ENCODE measurements at regions not wholly inside any gene's neighbourhood (a gene's known extent, or its start where the extent isn't known, plus 50 kb on each side); places are given as distances from the start of the nearest gene placed in this dataset.

DNA sequence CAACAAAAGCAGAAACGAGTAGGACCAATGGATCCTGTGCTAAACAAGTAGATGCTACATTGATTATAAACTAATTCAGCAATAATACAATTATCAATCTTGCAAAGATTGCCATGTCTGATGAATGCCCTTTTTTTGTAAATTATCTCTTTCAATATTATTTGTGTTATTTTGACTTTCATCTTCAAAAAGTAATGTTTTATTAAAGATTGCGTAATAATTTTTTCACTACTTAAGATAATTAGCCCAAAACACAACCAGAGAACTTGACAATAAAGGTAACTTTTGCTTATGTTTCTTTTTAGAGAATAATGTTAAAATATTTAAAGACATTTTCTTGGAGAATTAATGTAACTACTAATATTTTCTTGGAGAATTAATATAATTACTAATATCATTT, 553.8 kb upstream of the VSTM2A start:
- DNase-seq = no peak

DNA sequence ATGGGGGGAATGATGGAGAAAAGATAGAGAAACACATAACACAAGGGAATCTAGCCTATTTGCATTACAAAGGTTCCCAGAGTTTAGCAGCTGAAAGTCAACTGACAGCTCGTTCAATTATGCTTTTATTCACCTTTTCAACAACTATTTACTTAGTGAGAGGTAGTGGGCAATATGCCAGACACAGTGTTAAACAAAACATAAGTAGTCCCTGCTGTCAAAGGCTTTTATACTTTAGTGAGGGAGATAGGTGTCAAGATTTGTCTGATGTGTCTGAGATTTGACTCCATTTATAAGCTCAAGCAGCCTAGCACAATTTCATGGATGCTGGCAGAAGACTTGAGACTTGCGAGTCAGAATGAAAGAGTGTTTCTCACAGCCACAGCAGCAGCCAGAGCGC, 549.0 kb upstream of the VSTM2A start:
- no peak for DNase-seq

- no peak for DNase-seq
Measured at GRCh38 chr7:53996876-53997275, 545.3 kb upstream of the VSTM2A start.

DNA sequence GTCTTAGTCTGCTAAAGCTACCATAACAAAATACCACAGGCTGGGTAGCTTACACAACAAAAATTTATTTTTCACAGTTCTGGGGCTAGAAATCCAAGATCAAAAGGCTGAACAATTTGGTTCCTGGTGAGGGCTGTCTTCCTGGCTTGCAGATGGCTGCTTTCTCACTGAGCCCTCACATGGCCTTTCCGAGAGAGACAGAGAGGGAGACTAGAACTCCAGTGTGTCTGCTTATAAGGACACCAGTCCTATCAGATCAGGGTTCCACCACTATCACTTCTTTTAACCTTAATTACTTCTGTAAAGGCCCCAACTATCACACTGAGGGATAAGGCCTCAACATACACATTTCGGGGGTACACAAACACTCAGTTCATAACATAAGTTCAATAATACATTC, 527.4 kb upstream of the VSTM2A start:
- DNase-seq = no peak

DNA sequence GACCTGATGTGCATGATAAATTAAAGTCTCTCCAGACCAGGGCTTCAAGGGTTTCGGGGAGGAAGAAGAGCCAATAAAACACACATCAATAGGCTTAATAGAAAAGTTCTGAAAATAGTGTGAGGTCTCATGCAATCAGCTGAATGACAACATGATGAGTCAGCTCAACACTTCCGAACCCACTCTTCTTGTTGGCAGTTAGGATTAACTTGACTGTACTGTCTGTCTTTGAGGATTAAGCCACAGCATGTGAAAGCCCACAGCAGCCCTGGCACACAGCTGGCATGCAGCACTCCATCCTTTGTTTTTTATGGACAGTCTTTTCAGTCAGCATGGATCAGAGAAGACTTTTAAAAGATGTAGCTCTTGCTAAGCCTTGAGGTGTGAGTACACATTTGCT, 526.9 kb upstream of the VSTM2A start:
- DNase-seq = no peak

- DNase-seq = no peak
Measured at GRCh38 chr7:54037873-54038272, 504.3 kb upstream of the VSTM2A start.

DNA sequence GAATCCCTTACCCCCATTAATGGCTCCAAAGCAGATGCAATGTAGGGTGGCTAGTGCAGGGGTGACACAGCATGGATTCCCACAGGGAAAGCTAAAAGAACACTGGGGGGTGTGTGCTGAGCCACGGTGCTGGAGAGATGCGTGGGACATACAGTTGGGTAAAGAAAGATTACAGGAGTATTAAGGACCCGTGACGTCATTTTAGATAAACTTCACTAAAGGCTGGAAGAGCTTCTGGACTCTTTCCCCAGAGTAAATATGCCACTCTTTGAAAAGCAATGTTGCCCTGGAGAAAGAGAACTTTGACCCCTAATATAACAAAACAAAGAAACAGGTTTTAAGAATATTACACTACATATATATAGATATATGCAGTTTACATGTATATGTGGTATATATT, 481.5 kb upstream of the VSTM2A start:
- no peak for DNase-seq

GRCh38 chr7:54066643-54067042, 475.5 kb upstream of the VSTM2A start:
- no peak for DNase-seq

DNA sequence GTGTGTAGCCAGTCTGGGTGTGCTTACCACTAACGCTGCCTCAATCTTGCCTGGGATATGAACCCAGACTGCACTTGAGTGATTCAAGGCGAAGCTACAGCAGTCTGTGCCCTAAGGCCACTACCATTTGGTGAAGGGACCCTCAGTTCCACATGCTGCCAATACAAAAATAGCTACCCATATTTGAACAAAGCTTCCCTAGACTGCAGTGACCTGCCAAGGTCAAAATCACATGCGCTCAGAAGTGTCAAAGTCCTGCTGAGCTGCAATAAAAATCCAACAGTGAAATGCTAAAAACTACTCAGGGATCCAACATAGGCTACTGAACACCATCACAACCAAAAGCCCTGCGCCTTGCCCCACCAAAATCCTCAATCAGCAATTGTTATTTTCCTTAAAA, 472.3 kb upstream of the VSTM2A start:
- DNase-seq = no peak

DNA sequence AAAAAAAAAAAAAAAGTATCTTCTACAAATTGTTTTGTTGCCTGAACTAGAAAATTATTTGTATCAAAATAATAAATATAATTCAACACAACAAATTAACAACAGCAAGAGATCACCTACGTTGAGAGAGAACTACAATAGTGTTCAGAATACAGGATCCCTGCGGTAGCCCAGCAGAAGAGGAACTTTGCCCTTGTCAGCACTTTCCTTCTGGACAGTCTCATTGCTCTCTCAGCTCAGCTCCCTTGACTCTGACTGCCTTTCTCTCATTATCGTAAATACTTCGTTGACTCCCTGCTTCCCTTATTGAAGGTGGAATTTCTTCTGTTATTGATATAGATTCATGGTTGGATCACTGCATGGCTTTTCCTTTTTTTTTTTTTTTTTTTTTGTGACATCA, 469.5 kb upstream of the VSTM2A start:
- no peak for DNase-seq

DNA sequence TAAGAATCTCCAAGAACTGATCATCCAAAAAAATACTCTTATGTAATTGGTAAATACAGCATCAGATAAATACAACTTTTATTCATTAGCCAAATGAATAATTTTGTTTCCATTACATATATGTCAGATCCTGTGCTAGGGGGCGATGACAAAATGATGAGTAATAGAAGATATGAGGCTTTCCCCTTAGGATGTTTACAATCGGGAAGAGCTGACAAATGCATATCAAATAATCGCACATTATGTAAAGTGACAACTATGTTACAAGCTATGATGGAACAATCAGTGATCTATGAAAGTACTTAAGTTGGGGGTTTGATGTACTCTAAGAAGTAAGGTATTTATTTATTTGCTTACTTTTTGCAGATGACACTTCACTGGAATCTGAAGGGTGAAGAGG, 465.6 kb upstream of the VSTM2A start:
- DNase-seq = no peak

DNA sequence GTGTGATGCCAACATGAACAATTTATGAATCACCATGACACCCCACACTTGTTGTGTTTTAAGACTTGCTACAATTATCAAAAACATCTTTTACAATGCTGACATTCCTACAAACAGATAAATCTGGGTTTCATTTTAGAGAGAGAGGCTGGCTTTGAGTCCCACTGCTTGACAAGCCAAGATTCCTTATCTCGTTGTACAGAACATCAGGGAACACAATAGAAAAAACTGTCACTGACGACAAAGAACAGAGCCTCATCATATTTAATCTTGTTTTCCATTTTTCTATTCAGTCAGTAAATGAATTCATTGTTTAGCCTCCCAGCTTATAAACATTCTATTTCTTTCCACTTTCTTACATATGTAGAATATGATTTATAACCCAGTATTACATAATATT, 461.6 kb upstream of the VSTM2A start:
- DNase-seq = no peak

DNA sequence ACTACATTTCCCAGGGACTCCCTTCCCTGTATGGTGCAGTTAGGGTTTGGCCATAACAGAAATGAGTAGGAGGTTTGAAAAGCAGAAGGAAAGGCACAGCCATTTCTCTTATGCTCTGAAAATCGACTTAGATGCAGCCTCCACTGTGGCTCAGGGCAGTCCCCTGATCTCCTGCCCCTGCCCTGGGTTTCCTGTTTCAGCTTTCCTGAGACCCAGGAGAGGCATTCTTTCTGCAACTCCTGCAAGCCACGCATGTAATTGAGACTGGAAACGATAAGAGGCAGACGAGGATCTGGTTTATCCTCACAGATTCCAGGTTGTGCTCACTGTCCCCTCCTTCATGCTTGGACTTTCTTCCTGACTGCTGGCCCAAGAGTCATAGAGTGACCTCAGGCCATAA, 461.2 kb upstream of the VSTM2A start:
- DNase-seq = no peak

DNA sequence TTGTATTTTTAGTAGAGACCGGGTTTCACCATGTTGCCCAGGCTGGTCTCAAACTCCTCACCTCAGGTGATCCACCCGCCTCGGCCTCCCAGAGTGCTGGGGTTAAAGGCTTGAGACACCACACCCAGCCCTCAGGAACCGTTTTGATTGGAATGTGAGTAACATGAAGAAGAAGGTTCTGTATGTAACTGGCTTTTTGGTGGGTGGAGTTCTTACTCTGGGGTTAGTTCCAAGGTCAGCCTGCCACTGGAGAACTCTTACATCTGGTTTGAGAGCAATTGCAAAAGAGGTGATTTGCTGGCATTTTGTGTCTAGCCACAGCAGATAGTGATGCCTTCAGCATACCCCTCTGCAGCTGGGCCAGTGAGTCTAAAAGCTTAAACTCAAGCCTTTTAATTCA, 457.8 kb upstream of the VSTM2A start:
- no peak for DNase-seq

DNA sequence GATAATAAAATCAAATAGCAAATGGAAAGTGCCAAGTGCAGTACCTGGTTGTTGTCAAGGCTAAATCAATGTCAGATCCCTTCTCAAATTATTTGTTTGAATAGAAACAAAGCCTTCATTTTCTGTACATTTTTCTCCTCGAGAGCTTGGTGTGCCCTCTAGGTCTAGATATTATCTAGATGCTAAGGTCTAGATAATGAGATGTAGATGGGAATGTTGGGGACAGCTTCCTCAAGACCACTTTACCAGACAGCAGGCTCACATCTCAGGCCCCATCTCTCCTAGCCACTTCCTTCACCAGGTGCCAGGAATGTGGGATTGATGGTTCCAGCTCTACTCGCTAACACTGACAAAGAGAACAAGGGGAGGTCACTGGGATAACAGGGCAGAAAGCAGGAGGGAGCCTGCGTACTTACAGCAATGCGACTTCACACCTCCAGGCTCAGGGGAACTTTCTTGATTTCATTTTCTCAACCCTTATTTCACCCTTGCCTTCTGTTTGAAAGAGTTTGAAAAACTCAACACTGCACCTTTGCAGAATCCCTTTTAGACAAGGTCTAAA, 451.4 kb upstream of the VSTM2A start:
- DNase-seq = no peak

DNA sequence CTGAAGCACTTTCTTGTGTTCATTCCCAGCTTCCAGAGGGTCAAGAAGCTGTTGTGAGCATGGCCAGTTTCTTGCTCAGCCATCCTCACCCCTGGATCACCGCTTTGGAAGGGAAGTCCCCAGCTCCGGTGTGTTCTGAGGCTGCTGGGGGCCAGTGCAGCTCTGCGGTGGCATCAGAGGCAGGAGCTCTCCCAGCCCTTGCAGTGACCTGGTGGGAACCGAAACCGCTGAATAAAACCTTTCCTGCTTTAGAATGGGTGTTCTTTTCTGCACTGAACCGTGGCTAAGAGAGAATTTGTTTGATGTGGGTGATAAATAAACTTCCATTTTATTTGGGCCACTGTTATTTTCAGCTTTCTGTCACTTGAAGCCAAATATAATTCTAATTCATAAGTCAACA, 450.9 kb upstream of the VSTM2A start:
- no peak for DNase-seq

DNA sequence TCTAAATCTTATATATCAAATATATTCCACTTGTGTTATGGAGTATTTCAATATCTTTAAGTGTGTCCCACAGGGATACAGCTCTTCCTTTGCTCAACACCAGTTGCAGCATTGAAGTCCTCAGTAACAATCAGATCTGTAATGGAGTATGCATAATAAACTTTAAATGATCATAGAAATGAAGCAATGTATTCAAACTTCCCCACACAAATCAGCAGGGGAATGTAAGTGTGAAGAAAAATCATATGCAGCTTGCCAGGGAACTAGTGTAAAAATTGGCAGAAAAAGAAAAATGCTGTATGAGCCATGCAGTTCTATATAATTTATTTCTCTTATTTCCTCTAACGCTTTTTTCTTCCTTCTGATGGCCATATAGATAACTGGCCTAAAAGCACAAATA, 444.3 kb upstream of the VSTM2A start:
- no peak for DNase-seq

DNA sequence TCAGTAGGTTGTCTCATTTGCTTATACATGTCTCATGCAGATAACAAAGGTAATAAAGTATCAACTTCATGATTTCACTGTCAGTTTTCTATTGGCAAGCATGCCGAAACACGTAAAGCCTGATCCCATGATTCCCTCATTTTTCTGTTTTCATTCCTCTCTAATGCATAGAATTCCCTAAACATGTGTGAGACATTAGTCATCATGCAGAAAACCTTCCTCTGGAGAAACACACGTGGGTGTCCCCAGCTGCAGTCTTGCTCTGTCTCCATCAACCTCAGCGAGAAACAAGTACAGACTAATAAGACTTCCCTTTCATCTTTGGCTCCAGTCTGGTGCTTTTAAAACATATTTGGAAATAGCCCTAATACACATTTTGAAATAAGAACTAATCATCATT, 432.7 kb upstream of the VSTM2A start:
- DNase-seq = no peak

DNA sequence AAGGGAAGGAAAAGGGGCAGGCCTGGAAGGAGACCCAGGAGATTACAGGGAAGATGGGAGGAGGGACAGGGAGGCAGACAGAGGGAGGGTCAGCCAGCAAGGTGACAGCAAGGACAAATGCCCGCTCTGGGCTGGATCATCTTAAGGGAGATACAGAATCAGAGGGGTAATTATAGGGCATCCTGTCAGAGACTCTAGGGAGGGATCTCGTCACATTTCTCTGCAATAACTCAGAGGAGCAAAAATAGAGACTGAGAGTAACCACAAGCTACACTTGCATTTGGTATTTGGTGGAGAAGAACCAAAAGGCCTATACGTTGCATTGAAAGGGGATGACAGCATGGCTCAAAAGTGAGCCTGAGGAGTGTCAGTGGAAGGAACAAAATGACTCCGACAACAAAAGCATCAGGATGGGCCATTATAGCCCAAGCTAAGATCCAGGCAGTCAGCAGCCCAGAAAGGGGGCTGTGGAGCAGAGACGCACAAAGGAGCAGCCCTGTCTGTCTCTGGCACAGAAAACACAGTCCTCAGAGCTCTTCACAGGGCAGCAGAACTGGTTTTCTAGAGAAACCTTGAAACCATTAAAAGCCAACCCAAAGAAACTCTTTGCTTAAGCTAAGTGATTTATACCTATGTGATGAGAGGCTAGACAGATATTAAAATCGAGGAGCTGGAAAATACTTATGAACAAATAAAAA, 430.2 kb upstream of the VSTM2A start:
- DNase-seq = no peak

GRCh38 chr7:54112567-54112966, 429.6 kb upstream of the VSTM2A start:
- DNase-seq = no peak

GRCh38 chr7:54115028-54115763, 427.0 kb upstream of the VSTM2A start:
- DNase-seq = no peak

DNA sequence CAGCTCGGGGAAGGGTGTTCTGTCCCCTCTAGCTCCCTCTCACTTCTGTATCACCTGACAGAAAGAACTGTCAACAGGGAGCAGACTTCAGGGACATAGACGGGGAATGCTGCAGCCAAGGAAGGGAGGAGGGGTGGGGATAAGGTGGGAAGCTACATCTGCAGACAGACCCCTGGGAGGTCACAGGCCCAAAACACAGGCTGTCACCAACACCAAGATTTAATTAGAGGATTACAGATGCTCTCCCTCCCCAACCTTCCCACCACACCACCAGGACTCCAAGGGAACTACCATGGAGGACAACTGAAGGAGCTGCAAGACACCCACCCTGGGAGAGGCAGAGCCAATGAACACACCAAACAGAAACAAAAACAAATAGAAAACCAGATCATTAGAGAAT, 425.2 kb upstream of the VSTM2A start:
- DNase-seq = no peak

DNA sequence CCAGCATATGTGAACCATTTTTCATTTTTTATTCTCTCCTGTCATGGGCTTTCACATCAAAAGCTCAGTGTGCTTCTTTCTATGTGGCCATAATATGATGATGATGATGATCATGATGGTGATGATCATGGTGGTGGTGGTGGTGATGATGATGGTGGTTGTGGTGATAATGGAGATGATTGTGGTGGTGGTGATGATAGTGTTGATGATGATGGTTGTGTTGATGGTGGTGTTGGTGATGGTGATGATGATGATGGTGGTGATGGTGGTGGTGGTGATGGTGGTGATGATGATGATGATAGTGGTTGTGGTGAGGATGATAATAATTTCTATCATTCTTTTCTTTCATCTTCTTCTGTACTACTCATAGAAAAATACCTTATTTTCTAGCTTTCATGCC, 413.1 kb upstream of the VSTM2A start:
- no peak for DNase-seq

GRCh38 chr7:54141576-54141975, 400.6 kb upstream of the VSTM2A start:
- no peak for DNase-seq

DNA sequence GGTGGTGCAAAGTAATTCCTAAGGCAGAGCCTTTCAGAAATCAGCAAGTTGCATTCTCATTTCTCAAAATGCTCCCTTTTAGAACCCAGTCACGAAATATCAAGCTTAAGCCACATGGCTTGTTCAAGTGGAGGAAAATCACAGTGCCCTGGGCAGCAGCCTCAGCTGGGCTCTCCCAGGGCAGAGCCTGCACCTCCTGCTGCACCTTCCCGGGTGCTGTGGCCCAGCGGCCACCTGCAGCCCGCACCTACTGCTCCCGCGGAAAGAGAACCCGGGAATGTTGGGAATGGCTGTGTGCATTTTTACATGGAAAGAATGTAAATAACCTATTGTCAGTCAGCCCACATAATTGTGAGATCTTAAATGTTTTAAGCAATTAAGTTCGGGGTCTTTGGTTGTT, 396.5 kb upstream of the VSTM2A start:
- DNase-seq = no peak

Measured in Kasumi-1 (cell line).